Retina (tissue), 1 donor: ENCODE measurements at regions not wholly inside any gene's neighbourhood (a gene's known extent, or its start where the extent isn't known, plus 50 kb on each side); places are given as distances from the start of the nearest gene placed in this dataset.

Experiments used
- DNase-seq: peaks from one replicate; pipeline ENCODE4 v3.0.0-alpha.2; 2016

- DNase-seq = peak; percentile 60
Observed at GRCh38 chr3:59442046-59442445, 392.2 kb upstream of the CFAP20DC start.

GRCh38 chr3:59440285-59441028, 390.6 kb upstream of the CFAP20DC start:
- DNase-seq = peak; percentile 25

GRCh38 chr3:59438492-59438891, 388.7 kb upstream of the CFAP20DC start:
- no peak for DNase-seq

GRCh38 chr3:59436164-59436958, 386.5 kb upstream of the CFAP20DC start:
- no peak for DNase-seq

- no peak for DNase-seq
Observed at GRCh38 chr3:59433546-59433945, 383.7 kb upstream of the CFAP20DC start.

GRCh38 chr3:59432665-59433064, 382.8 kb upstream of the CFAP20DC start:
- DNase-seq = no peak

- DNase-seq = peak; percentile 57
Observed at GRCh38 chr3:59430341-59430740, 380.5 kb upstream of the CFAP20DC start.

GRCh38 chr3:59429198-59429597, 379.4 kb upstream of the CFAP20DC start:
- no peak for DNase-seq

- DNase-seq = no peak
Observed at GRCh38 chr3:59426821-59427565, 377.2 kb upstream of the CFAP20DC start.

- no peak for DNase-seq
Observed at GRCh38 chr3:59425942-59426341, 376.1 kb upstream of the CFAP20DC start.

- no peak for DNase-seq
Observed at GRCh38 chr3:59425371-59425770, 375.5 kb upstream of the CFAP20DC start.

GRCh38 chr3:59424268-59425010, 374.6 kb upstream of the CFAP20DC start:
- DNase-seq = no peak

- no peak for DNase-seq
Observed at GRCh38 chr3:59423707-59424106, 373.9 kb upstream of the CFAP20DC start.

GRCh38 chr3:59422312-59422711, 372.5 kb upstream of the CFAP20DC start:
- no peak for DNase-seq

GRCh38 chr3:59418836-59419235, 369.0 kb upstream of the CFAP20DC start:
- DNase-seq = no peak

- no peak for DNase-seq
Observed at GRCh38 chr3:59412516-59412915, 362.7 kb upstream of the CFAP20DC start.

- DNase-seq = no peak
Observed at GRCh38 chr3:59411694-59412093, 361.9 kb upstream of the CFAP20DC start.

GRCh38 chr3:59411186-59411585, 361.4 kb upstream of the CFAP20DC start:
- DNase-seq = no peak

- DNase-seq = no peak
Observed at GRCh38 chr3:59408047-59408624, 358.3 kb upstream of the CFAP20DC start.

- no peak for DNase-seq
Observed at GRCh38 chr3:59407425-59407824, 357.6 kb upstream of the CFAP20DC start.

- no peak for DNase-seq
Observed at GRCh38 chr3:59406943-59407342, 357.1 kb upstream of the CFAP20DC start.

GRCh38 chr3:59404851-59405250, 355.0 kb upstream of the CFAP20DC start:
- no peak for DNase-seq
